ENCODE measurements at regions not wholly inside any gene's neighbourhood (a gene's known extent, or its start where the extent isn't known, plus 50 kb on each side); places are given as distances from the start of the nearest gene placed in this dataset.
"Not testable (repeated sequence)": the region's sequence is repeated elsewhere in the genome, so short reads cannot be mapped to it uniquely, and the experiment has no call there.

DNA sequence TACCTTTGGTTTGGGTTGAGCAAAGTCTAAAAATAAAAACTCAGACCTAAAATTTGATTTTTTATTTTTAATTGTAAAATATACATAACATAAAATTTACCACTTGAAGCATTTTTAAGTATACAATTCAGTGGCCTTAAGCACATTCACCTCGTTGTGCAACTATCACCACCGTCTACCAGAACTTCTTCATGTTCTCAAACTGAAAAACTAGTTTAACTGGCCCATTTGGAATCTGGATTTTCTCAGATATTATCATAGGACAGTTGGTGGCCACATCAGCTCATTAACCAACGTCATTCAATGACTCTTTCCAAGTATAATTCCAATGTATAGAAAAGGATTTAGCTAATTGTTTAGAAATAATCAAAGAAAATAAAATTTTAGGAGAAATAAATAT is 319.3 kb downstream of the TLE1 start:
- DNase-seq (ENCODE audit: low read depth in 1 of 2, low spot score in 1 of 2) = no peak

DNA sequence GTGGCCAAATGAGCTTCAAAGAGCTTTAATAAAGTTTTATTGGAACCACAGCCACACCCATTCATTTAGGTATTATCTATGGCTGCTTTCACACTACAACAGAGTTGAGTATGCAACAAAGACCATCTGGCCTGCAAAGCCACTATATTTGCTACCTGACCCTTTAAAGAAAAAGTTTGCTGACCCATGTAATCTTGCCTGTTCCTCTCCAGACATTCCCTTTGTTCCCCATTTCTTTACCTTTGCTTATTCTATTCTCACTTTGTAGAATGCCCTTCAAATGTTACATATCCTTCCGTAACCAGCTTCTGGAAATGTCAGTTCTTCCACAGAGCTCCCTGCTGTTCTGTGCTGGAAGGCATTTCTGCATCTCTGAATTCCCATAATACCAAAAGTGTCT is 320.2 kb downstream of the TLE1 start:
- no peak for DNase-seq (ENCODE audit: low read depth in 1 of 2, low spot score in 1 of 2)

DNA sequence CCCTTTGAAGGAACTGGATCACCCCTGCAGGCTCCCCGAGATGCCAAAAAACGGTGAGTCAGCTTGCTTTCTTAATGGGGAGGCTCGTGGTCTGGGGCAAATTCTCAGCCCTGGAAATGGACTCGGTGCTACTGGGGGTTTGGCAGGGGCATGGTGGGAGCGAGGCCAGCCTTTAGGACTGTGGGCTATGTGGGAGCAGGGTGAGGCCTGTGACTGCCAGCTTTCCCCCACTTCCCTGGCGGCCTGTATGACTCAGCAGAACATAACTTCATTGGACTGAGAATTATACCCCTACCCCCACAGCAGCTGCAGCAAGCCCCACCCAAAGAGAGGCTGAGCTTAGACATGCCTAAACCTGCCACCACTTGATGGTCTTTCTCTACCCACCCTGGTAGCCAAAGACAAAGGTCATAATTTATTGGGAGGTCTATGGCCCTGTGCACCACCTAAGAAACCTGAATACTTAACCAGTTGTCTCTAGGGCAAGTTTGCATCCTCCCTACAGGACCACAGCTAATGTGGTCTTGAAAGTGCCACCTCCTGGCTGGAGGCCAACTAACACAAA is 325.3 kb downstream of the TLE1 start:
- no peak for DNase-seq (ENCODE audit: low read depth in 1 of 2, low spot score in 1 of 2)

DNA sequence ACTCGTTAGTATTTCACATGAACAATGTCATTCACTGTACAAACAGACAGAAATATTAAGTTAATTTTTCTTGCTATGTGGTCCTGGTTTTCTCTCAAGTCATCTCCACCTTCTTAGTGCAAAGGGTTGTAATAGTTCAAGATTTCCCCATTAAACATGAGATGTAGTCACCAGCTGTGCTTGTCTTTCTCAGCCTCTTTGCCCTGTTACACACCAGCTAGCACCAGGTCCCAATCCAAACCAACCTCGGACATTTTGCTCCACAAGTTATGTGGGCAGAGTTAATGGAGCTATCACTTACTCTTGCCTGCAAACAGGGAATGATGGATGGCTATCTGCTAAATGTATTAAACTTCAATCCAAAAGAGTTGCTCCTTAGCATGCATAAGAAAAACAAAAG is 328.1 kb downstream of the TLE1 start:
- no peak for DNase-seq (ENCODE audit: low read depth in 1 of 2, low spot score in 1 of 2)

DNA sequence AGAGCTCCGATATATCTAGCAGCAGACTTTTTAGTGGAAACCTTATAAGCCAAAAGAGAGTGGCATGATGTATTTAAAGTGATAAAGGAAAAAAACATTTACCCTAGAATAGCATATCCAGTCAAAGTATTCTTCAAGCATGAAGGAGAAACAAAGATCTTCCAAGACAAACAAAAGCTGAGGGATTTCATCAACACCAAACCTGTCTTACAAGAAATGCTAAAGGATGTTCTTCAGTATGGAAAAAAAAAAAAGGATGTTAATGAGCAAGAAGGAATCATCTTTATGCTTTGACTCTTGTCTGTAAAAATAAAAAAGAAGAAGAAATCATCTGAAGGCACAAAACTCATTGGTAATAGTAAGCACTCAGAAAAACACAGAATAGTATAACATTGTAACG is 338.2 kb downstream of the TLE1 start:
- DNase-seq (ENCODE audit: low read depth in 1 of 2, low spot score in 1 of 2) = no peak

DNA sequence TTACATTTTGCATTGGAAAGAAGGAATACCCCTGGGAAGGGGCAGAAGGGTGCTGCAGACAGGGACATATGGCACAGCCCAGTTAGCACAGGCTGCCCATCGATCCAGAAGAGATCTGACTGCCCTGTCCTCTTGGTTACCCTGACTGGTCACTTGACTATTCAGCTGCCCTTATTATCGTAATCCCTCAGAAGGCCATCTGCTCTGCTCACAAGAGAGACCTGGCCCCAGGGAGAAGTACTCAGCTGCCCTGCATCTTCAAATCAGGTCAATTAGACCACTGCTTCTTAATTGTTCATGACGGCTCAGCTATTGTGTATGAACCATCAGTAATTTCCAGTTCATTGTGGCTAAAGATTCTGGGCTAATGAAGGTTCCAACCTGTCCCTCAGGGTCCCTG is 345.0 kb downstream of the TLE1 start:
- no peak for DNase-seq (ENCODE audit: low read depth in 1 of 2, low spot score in 1 of 2)

DNA sequence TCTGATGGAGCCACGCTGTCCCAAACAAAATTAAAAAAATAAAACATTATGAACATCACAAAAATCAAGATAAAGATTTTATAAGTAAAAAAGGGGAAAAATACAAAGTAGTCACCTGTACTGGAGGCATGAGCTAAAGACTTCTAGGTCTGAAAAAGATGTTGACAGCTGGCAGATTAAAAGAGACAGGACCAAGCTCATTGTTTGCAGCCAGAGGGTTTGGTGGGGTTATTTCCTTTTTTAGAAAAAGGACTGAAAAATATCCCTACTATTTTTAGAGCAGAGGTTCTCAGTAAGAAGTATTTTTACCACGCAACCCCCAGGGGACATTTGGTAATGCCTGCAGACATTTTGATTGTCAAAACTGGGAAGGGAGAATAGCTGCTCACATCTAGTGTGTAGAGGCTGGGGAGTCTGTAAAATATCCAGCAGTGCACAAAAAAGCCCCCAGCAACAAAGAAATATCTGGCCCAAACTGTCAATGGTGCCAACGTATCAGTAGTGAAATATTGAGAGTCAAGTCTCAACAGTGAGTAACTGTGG is 353.4 kb downstream of the TLE1 start:
- DNase-seq (ENCODE audit: low read depth in 1 of 2, low spot score in 1 of 2) = no peak

DNA sequence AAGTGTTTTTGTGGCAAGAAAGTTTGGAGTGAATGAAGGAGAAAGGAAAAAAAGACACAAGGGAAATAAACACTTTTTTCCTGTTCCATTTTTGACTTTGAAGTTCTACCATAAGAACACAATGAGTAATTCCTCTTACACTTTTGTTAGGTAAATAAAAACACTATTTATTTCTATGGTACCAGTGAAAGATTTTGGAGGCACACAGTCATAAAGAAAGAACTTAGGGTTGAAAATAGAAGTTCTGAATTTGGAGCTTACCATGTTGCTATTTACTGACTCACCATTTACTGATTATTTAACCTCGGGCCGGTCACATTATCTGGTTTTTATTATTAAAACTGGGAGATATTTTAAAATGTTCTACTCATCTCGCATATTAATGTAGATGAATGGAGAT is 367.8 kb downstream of the TLE1 start:
- no peak for DNase-seq (ENCODE audit: low read depth in 1 of 2, low spot score in 1 of 2)

DNA sequence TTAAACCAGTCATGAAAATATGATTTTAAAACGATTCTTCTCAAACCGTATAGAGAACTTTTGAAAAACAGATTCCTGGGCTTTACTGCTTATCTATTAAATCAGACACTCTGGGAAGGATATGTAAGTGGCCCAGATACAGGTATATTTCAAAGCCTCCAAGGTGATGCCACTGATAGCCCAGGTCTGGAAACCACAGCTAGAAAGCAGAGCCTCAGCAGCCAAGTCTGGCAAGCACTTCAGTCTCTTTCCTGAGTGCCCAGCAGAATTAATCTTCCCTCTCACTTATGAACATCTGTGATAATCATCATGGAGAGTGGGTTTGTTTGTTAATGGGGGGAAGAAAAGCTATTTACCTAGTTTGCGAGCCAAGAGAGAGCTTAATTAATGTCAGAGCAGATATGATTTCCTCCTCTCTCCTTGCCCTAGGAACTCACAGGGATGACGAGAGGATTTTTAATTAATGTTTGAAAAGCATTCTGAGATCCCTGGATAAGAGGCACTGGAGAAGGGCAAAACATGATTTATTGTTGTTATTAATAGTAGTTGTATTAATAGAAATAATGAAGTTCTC is 368.4 kb downstream of the TLE1 start:
- DNase-seq (ENCODE audit: low read depth in 1 of 2, low spot score in 1 of 2) = no peak

DNA sequence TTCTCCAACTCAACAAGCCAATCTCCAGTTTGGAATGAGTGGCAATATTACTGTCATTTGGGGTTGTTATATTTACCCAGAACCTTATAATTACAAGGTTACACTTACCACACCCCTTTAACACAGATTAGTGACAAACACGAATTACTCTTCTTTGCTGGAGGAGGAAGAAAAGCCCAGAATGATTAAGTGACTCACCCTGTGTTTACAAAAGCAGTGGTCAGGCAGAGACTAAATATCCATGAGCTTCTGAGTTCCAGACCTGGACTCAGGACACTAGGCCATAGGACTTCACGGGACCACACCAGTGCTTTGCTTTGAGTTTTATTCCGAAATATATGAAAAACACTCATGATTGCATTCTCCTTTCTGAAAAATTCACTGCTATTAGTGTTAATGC is 370.8 kb downstream of the TLE1 start:
- DNase-seq (ENCODE audit: low read depth in 1 of 2, low spot score in 1 of 2) = no peak

DNA sequence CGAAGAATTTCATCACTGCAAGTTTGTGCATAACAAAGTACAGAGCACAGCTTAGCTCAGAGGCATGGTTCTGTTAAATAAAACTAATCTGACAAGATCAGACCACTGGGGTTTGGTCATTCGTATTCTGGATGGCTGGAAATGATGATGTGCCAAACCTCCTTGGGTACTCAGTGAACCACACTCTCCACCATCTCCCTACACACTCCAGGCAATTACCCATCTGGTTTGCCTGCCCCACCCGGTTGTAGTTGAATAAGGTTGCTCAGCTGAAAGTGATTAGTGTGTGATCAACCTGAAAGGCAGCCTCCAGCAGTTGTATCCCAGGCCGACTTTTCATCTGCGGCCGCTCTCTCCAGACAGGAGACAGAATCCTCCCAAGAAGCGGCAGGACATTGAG is 371.4 kb downstream of the TLE1 start:
- no peak for DNase-seq (ENCODE audit: low read depth in 1 of 2, low spot score in 1 of 2)

DNA sequence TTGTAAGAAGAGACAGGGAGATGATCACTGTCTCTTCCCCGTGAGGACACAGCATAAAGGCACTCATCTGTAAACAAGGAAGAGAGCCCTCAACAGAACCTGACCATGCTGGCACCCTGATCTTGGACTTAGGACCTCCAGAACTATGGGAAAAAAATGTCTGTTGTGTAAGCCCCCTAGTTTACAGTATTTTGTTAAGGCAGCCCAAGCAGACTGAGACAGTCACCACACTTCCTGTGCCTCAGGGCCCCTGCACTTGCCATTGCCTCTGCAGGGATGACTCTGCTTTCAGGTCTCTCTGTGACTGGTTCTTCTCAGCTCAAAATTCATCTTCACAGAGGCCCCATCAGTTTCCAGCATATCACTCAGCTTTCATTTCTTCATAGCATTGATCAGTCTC is 372.1 kb downstream of the TLE1 start:
- no peak for DNase-seq (ENCODE audit: low read depth in 1 of 2, low spot score in 1 of 2)

DNA sequence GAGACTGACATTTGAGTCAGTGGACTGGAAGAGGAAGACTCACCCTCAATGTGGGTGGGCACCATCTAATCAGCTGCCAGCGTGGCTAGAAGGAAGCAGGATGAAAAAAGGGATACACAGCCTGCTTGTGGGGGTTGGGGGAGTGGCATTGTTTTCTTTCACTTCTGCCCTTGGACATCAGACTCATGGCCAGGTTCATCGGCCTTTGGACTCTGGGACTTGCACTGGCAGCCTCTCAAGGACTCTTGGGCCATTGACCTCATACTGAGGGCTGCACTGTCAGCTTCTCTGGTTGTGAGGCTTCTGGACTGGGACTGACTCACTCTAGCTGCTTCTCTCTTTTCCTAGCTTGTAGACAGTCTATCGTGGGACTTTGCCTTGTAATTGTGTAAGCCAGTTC is 374.9 kb downstream of the TLE1 start:
- no peak for DNase-seq (ENCODE audit: low read depth in 1 of 2, low spot score in 1 of 2)

DNA sequence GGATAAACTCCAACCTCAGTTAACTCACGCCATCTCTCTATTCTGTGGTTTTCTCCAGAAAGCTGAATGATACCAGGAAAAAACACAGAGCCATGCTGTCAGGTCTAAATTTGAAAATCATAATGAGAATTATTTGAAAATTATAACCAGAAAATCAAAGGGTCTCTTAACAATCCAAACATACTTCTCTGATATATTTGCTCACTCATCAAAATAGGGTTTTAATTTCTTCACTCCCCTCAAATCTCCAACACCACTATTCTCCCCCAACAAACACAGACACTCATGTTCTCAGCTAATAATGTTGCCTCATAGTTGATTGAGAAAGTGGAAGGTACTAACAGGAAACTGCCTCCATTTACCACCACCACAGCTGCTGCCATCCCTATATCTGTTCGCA is 375.5 kb downstream of the TLE1 start:
- no peak for DNase-seq (ENCODE audit: low read depth in 1 of 2, low spot score in 1 of 2)

DNA sequence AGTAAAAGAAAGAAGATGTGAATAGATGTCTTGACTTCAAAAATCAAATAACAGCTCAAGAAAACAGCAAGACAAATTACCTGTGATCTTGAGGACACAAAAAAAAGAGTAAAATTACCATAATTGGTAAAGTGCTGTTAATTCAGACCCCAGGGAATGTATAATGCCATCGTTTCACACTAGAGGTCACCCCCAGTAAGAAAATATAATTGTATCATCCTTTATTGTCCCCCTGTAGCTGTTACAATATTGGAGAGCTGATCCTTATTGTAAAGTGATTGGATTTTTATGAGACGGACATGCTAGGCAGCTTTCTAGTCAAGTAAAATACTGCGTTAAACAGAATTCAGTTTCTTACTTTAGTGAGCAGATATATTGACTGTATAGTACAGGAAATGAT is 377.0 kb downstream of the TLE1 start:
- no peak for DNase-seq (ENCODE audit: low read depth in 1 of 2, low spot score in 1 of 2)

DNA sequence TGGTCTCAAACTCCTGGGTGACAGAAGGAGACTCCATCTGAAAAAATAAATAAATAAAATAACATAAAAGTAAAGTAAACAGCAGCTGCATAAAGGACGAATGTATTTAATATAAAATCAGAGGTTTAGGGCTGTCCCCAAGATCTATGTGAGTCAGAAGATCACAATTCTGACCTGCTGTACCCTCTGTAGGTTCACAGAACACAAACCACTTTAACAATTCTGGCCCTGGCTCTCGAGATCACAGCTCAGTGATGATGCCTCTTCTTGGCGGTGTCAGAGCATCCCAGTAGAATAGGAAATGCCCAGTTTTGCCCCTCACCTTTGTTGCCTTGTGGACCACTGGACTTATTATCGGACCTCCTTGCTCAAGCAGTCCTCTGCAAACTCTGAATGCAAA is 380.9 kb downstream of the TLE1 start:
- DNase-seq (ENCODE audit: low read depth in 1 of 2, low spot score in 1 of 2) = no peak

DNA sequence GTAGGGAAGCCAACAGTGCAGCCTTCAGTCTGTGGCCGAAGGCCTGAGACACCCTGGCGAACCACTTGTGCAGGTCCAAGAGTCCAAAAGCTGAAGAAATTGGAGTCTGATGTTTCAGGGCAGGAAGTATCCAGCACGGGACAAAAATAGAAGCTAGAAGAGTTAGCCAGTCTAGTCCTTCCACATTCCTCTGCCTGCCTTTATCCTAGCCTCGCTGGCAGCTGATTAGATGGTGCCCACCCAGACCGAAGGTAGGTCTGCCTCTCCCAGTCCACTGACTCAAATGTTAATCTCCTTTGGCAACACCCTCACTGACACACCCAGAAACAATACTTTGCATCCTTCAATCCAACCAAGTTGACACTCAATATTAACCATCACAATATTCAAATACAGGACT is 381.6 kb downstream of the TLE1 start:
- DNase-seq (ENCODE audit: low read depth in 1 of 2, low spot score in 1 of 2) = not testable (repeated sequence)

DNA sequence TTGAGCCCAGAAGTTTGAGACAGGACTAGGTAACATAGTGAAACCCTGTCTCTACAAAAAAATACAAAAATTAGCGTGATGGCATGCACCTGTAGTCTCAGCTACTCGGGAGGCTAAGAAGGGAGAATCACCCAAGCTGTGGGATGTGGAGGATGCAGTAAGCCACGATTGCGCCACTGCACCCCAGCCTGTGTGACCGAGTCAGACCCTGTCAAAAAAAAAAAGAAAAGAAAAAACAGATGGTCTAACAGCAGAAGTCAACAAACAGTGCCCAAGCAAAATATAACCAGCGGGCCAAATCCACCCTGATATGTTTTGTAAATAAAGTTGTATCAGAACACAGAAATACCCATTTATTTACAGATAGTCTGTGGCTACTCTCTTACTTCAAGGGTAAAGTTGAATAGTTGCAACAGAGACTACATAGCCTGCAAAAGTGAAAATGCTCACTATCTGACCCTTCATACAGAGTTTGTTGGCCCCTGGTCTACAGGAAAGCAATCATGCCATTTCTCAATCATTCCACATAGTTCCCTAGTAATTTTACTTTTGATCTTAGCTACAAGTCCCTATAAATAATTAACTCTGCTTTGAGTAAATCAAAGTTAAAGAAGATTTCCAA is 383.7 kb downstream of the TLE1 start:
- DNase-seq (ENCODE audit: low read depth in 1 of 2, low spot score in 1 of 2) = no peak

DNA sequence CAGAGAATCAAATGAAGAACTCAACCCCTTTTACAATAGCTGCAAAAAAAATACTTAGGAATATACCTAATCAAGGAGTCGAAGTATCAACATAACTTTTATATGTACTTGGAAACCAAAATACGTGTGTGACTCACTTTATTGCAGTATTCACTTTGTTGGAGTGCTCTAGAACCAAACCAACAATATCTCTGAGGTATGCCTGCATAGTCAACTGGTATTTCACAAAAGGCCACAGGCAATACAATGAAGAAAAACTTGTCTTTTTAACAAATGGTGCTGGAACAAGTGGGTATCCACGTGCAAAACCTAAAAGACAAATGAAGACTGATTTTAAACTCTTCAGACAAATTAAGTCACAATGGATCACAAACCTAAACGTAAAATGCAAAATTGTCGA is 385.7 kb downstream of the TLE1 start:
- DNase-seq (ENCODE audit: low read depth in 1 of 2, low spot score in 1 of 2) = no peak

DNA sequence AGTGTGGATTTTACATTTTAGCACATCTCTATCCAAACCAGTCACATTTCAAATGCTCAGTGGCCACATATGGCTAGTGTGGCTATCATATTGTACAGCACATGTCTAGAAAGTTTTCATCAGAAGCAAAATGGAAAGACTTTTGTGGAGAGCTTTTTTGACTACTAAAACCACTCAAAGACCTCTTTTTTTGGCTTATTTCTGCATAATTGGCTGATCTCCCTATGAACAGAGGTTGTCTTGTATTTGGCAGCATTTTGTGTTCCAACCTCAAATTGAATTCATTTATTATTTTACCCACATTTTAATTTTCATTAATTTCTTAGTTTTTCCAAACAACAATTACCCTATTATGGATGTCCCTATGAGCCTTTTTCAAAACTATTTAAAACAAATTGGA is 395.7 kb downstream of the TLE1 start:
- no peak for DNase-seq (ENCODE audit: low read depth in 1 of 2, low spot score in 1 of 2)

DNA sequence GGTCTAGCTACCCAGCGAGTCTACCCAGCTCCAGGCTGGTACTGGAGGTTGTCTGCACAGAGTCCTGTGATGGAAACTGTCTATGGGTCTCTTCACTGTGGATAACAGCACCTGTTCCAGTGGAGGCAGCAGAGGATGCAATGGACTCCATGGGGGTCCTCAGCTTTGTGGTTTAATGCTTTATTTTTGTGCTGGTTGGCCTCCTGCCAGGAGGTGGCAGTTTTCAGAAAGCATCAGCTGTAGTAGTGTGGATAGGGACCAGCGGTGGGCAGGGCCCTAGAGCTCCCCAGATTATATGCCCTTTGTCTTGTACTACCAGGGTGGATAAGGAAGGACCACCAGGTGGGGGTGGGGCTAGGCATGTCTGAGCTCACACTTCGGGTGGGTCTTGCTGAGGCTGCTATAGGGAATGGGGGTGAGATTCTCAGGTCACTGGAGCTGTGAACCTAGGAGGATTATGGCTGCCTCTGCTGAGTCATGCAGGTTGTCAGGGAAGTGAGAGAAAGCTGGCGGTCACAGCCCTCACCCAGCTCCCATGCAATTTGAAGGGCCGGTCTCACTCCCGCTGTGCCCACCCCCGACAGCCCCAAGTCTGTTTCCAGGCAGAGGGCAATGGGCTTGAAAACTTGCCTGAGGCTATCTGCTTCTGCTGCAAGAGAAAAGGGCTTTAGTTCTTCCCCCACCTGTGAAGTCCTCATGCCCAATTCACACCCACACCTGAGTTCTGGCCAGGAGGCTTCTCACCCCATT is 397.1 kb downstream of the TLE1 start:
- no peak for DNase-seq (ENCODE audit: low read depth in 1 of 2, low spot score in 1 of 2)

DNA sequence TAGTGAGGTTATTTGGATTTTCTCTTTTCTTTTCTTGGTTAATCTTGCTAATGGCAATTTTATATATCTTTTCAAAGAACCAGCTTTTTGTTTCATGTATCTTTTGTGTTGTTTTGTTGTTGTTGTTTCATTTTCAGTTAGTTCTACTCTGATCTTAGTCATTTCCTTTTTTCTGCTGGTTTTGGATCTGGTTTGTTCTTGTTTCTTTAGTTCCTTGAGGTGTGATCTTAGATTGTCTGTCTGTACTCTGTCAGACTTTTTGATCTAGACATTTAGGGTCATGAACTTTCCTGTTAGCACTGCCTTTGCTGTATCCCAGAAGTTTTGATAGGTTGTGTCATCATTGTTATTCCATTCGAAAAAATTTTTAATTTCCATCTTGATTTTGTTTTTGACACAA is 399.7 kb downstream of the TLE1 start:
- no peak for DNase-seq (ENCODE audit: low read depth in 1 of 2, low spot score in 1 of 2)
